Keratinocyte (primary cell): ENCODE measurements at regions not wholly inside any gene's neighbourhood (a gene's known extent, or its start where the extent isn't known, plus 50 kb on each side); places are given as distances from the start of the nearest gene placed in this dataset.

ENCODE experiments used
- CTCF ChIP-seq, 3 experiments: IDR thresholded peaks in 1 of 3; conservative IDR thresholded peaks in 1 of 3; optimal IDR thresholded peaks in 1 of 3; 2 replicates in 2 of 3; 3 replicates in 1 of 3; pipeline versions ENCODE3 to v1.5.1; 2011; ENCODE audit warnings: low read length in 3 of 3, mild to moderate bottlenecking in 3 of 3, moderate library complexity in 2 of 3, control low read depth in 1 of 3, inconsistent platforms in 1 of 3; ENCODE audit not compliant: insufficient read depth in 2 of 3; ENCODE audit errors: extremely low read depth in 1 of 3
- EZH2 ChIP-seq: IDR thresholded peaks from one replicate; pipeline ENCODE4 v1.6.1; 2012; ENCODE audit warnings: inconsistent platforms, mild to moderate bottlenecking, low read length, moderate library complexity

DNA sequence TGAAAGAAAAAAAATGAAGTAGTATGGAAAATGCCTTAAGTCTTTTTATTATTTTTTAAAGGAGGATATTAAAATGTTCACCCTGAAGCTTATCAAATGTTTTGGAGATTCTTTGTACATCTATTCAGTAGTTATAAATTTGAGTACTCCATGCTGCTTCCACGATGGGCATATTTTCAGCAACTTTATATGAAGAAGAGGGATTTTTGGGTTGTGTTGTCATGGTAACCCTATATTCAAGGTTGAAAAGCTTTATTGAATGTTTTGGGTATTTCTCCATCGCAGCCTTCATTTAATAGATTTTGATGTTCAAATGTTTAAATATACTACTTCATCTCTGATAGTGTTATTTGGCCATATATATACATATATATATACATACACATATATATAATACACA, 557.5 kb downstream of the CAAP1 start:
- TF ChIP-seq CTCF (optimal IDR thresholded peaks at IDR 0.05 in 1 of 3, IDR thresholded peaks at IDR 0.05 in 1 of 3, conservative IDR thresholded peaks at IDR 0.05 in 1 of 3; ENCODE audit: extremely low read depth in 1 of 3, insufficient read depth in 2 of 3, low read length in 3 of 3): no peak
- TF ChIP-seq EZH2: no peak
